Coronary artery (tissue), 2 donors: ENCODE measurements at regions not wholly inside any gene's neighbourhood (a gene's known extent, or its start where the extent isn't known, plus 50 kb on each side); places are given as distances from the start of the nearest gene placed in this dataset.
"Not testable (repeated sequence)": the region's sequence is repeated elsewhere in the genome, so short reads cannot be mapped to it uniquely, and the experiment has no call there.

Experiments
- DNase-seq: peaks from one replicate; pipeline ENCODE4 v3.0.0-alpha.2; 2017; ENCODE audit warnings: low spot score
- H3K27ac ChIP-seq, 2 donors: fragments of 200-600 bp; sonication (generic); one replicate each; pipeline ENCODE4 v1.5.1; 2016 to 2019
- H3K4me3 ChIP-seq: fragments of 200-600 bp; sonication (generic); 2 replicates; pipeline ENCODE4 v1.5.1; 2016; ENCODE audit warnings: mild to moderate bottlenecking, moderate library complexity
- TF ChIP-seq, protein P1 (sequence below): fragments of 200-600 bp; sonication (generic); IDR thresholded peaks from one replicate; pipeline ENCODE4 v1.5.1; 2019; ENCODE audit warnings: antibody characterized with exemption

- no peak overlapping the region for H3K4me3 ChIP-seq
- DNase-seq = no peak
- H3K27ac ChIP-seq = no peak overlapping the region
- TF ChIP-seq, protein P1, sequence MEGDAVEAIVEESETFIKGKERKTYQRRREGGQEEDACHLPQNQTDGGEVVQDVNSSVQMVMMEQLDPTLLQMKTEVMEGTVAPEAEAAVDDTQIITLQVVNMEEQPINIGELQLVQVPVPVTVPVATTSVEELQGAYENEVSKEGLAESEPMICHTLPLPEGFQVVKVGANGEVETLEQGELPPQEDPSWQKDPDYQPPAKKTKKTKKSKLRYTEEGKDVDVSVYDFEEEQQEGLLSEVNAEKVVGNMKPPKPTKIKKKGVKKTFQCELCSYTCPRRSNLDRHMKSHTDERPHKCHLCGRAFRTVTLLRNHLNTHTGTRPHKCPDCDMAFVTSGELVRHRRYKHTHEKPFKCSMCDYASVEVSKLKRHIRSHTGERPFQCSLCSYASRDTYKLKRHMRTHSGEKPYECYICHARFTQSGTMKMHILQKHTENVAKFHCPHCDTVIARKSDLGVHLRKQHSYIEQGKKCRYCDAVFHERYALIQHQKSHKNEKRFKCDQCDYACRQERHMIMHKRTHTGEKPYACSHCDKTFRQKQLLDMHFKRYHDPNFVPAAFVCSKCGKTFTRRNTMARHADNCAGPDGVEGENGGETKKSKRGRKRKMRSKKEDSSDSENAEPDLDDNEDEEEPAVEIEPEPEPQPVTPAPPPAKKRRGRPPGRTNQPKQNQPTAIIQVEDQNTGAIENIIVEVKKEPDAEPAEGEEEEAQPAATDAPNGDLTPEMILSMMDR = no peak
These were observed 994.9 kb downstream of the DIPK2A start for GRCh38 chr3:144966560-144966959.

- TF ChIP-seq, protein P1 = no peak
- no peak for DNase-seq
- Histone ChIP-seq H3K4me3 (no peak overlapping the region), H3K27ac (no peak overlapping the region)
These were observed 997.2 kb downstream of the DIPK2A start for GRCh38 chr3:144968750-144969350.

DNA sequence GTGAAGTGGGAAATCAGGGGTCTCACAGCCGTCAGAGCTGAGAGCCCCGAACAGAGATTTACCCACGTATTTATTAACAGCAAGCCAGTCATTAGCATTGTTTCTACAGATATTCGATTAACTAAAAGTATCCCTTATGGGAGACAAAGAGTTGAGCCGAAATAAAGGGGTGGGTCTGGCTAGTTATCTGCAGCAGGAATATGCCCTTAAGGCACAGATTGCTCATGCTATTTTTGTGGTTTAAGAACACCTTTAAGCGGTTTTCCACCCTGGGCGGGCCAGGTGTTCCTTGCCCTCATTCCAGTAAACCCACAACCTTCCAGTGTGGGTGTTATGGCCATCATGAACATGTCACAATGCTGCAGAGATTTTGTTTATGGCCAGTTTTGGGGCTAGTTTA is 1012.9 kb downstream of the DIPK2A start:
- DNase-seq, H3K4me3 ChIP-seq, H3K27ac ChIP-seq: not testable (repeated sequence)

GRCh38 chr3:144989807-144990206 is 1018.2 kb downstream of the DIPK2A start:
- no peak overlapping the region for H3K4me3 ChIP-seq
- DNase-seq = no peak
- no peak overlapping the region for H3K27ac ChIP-seq
- TF ChIP-seq, protein P1 = no peak

DNA sequence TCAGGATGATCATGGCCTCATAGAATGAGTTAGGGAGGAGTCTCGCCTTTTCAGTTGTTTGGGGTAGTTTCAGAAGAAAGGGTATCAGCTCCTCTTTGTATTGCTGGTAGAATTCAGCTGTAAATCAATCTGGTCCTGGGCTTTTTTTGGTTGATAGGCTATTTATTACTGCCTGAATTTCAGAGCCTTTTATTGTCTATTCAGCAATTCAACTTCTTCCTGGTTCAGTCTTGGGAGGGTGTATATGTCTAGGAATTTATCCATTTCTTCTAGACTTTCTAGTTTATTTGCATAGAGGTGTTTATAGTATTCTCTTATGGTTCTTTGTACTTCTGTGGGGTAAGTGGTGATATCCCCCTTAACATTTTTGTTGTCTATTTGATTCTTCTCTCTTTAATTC is 1024.2 kb downstream of the DIPK2A start:
- TF ChIP-seq, protein P1 = no peak
- Histone ChIP-seq H3K27ac (no peak overlapping the region), H3K4me3 (no peak overlapping the region)
- no peak for DNase-seq

- Histone ChIP-seq H3K4me3 (no peak overlapping the region), H3K27ac (no peak overlapping the region)
- TF ChIP-seq, protein P1 = no peak
- no peak for DNase-seq
These were observed 1033.8 kb downstream of the DIPK2A start for GRCh38 chr3:145005427-145005826.

DNA sequence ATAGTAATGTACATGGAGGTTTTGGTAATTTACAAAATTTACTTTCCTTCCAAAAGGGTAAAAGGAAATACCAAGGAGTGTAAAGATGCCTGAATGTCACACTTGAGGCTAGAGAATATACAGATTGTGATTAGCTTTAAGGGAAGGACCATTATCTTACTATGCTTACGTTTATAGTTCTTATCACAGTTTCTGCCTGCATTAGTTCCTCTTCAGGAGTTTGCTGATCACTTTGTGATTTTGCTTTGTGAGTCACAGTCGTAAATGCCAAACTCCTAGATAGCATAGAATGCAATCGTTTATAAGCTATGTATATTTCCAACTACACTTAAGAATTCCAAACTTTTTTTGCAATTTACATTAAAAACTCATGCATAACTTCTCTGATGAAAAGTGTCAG is 1034.6 kb downstream of the DIPK2A start:
- DNase-seq = no peak
- Histone ChIP-seq H3K27ac (no peak overlapping the region), H3K4me3 (no peak overlapping the region)
- TF ChIP-seq, protein P1 = no peak
